ENCODE measurements at regions not wholly inside any gene's neighbourhood (a gene's known extent, or its start where the extent isn't known, plus 50 kb on each side); places are given as distances from the start of the nearest gene placed in this dataset.
A peak's percentile ranks its signal among the peaks of the same experiment; 100 is the strongest.

GRCh38 chr11:116215471-116216113, 557.2 kb downstream of the BUD13 start:
- no peak overlapping the region for H3K4me3 ChIP-seq (replicated peaks; ENCODE audit: low read depth, low read length)
- peak; percentile 8 for TF ChIP-seq CTCF (IDR thresholded peaks at IDR 0.05; ENCODE audit: low read depth, low read length, missing control alignments)
- no peak for DNase-seq (ENCODE audit: extremely low read depth, low read depth)

- no peak overlapping the region for H3K4me3 ChIP-seq (replicated peaks; ENCODE audit: low read depth, low read length)
- DNase-seq (ENCODE audit: extremely low read depth, low read depth) = no peak
- no peak for TF ChIP-seq CTCF (IDR thresholded peaks at IDR 0.05; ENCODE audit: low read depth, low read length, missing control alignments)
Observed at GRCh38 chr11:116211147-116211546, 561.6 kb downstream of the BUD13 start.

GRCh38 chr11:116210663-116211062, 562.1 kb downstream of the BUD13 start:
- no peak overlapping the region for H3K4me3 ChIP-seq (replicated peaks; ENCODE audit: low read depth, low read length)
- DNase-seq (ENCODE audit: extremely low read depth, low read depth) = no peak
- TF ChIP-seq CTCF (IDR thresholded peaks at IDR 0.05; ENCODE audit: low read depth, low read length, missing control alignments) = no peak

- DNase-seq (ENCODE audit: extremely low read depth, low read depth) = no peak
- no peak overlapping the region for H3K4me3 ChIP-seq (replicated peaks; ENCODE audit: low read depth, low read length)
- no peak for TF ChIP-seq CTCF (IDR thresholded peaks at IDR 0.05; ENCODE audit: low read depth, low read length, missing control alignments)
Observed at GRCh38 chr11:116209255-116209654, 563.5 kb downstream of the BUD13 start.

GRCh38 chr11:116207421-116208141, 565.2 kb downstream of the BUD13 start:
- no peak for DNase-seq (ENCODE audit: extremely low read depth, low read depth)
- no peak for TF ChIP-seq CTCF (IDR thresholded peaks at IDR 0.05; ENCODE audit: low read depth, low read length, missing control alignments)

GRCh38 chr11:116207019-116207418, 565.8 kb downstream of the BUD13 start:
- no peak for DNase-seq (ENCODE audit: extremely low read depth, low read depth)
- no peak overlapping the region for H3K4me3 ChIP-seq (replicated peaks; ENCODE audit: low read depth, low read length)
- no peak for TF ChIP-seq CTCF (IDR thresholded peaks at IDR 0.05; ENCODE audit: low read depth, low read length, missing control alignments)

More at GRCh38 chr11:116207421-116208141, 565.2 kb downstream of the BUD13 start:
- H3K4me3 ChIP-seq (replicated peaks; ENCODE audit: low read depth, low read length) = no peak overlapping the region
